Lower leg skin (tissue), 4 donors: ENCODE measurements at regions not wholly inside any gene's neighbourhood (a gene's known extent, or its start where the extent isn't known, plus 50 kb on each side); places are given as distances from the start of the nearest gene placed in this dataset.

Experiments used
- DNase-seq, 2 donors: peaks; one replicate each; pipeline ENCODE4 v3.0.0-alpha.2; 2019; ENCODE audit warnings: low spot score in 2 of 2
- H3K4me3 ChIP-seq: fragments of 200-600 bp; sonication (generic); 2 replicates; pipeline ENCODE4 v1.5.1; 2017; ENCODE audit warnings: mild to moderate bottlenecking, low read depth; ENCODE audit not compliant: poor library complexity, severe bottlenecking
- CTCF ChIP-seq, 3 donors: fragments of 450-650 bp; IDR thresholded peaks; one replicate each; pipeline ENCODE4 v1.5.1; 2016; ENCODE audit warnings: antibody characterized with exemption in 3 of 3, mild to moderate bottlenecking in 3 of 3, moderate library complexity in 2 of 3
- POLR2A ChIP-seq, 2 donors: fragments of 450-650 bp; IDR thresholded peaks; one replicate each; pipeline ENCODE4 v1.6.1; 2016 to 2017; ENCODE audit warnings: antibody characterized with exemption in 2 of 2, mild to moderate bottlenecking in 1 of 2, moderate library complexity in 1 of 2
- WGBS, 2 donors: methylation state at CpG; one replicate each; pipeline ENCODE4 v1.1.5; 2018; 5-methylcytosine and 5-hydroxymethylcytosine counted together
- intact Hi-C: fragments of 100-400 bp; cut with DNase I; formaldehyde crosslinking; loops from one replicate; pipeline ENCODE4 v1.15.0; 2023; ENCODE audit warnings: low total_unique reads

GRCh38 chr3:148246291-148246923 is 451.3 kb upstream of the AGTR1 start:
- 18 to 20% methylated on average over 3 of the region's 3 CpGs for WGBS, 2 donors
- intact Hi-C loops = no loop called here
- H3K4me3 ChIP-seq = no peak overlapping the region
- TF ChIP-seq CTCF (IDR thresholded peaks at IDR 0.05) (no peak), POLR2A (IDR thresholded peaks at IDR 0.05) (no peak)
- no peak for DNase-seq

- intact Hi-C loops = no loop called here
- no peak for DNase-seq
- WGBS, 2 donors = 90 to 96% methylated on average over 2 of the region's 2 CpGs
- no peak for TF ChIP-seq CTCF (IDR thresholded peaks at IDR 0.05)
- no peak for TF ChIP-seq POLR2A (IDR thresholded peaks at IDR 0.05)
- no peak overlapping the region for H3K4me3 ChIP-seq
Observed at GRCh38 chr3:148253713-148254112, 444.0 kb upstream of the AGTR1 start.

- intact Hi-C loops = no loop called here
- WGBS, 2 donors = 93 to 94% methylated on average over 2 of the region's 2 CpGs
- TF ChIP-seq CTCF (IDR thresholded peaks at IDR 0.05) (no peak), POLR2A (IDR thresholded peaks at IDR 0.05) (no peak)
- no peak overlapping the region for H3K4me3 ChIP-seq
- DNase-seq = no peak
Observed at GRCh38 chr3:148254402-148254801, 443.3 kb upstream of the AGTR1 start.

GRCh38 chr3:148255981-148256969 is 441.4 kb upstream of the AGTR1 start:
- intact Hi-C loops = no loop called here
- TF ChIP-seq POLR2A (IDR thresholded peaks at IDR 0.05) = no peak
- TF ChIP-seq CTCF (IDR thresholded peaks at IDR 0.05) = no peak
- DNase-seq = no peak
- 67 to 78% methylated on average over 6 of the region's 6 CpGs for WGBS, 2 donors
- H3K4me3 ChIP-seq = no peak overlapping the region

- intact Hi-C loops = no loop called here
- no peak overlapping the region for H3K4me3 ChIP-seq
- DNase-seq = no peak
- TF ChIP-seq CTCF (IDR thresholded peaks at IDR 0.05) = no peak
- no peak for TF ChIP-seq POLR2A (IDR thresholded peaks at IDR 0.05)
Observed at GRCh38 chr3:148262980-148263379, 434.7 kb upstream of the AGTR1 start.
